T-helper 2 cell treated with Interferon-gamma antibody and Interleukin-4, amounts not matched to agents 100 ng/mL and 5 ng/mL, for 36 hours (primary cell): ENCODE measurements at regions not wholly inside any gene's neighbourhood (a gene's known extent, or its start where the extent isn't known, plus 50 kb on each side); places are given as distances from the start of the nearest gene placed in this dataset.

Experiments
- intact Hi-C: fragments of 100-400 bp; cut with micrococcal nuclease; formaldehyde crosslinking; loops from one replicate; pipeline ENCODE4 v1.15.1; 2023

- intact Hi-C loops, result no loop called here
Observed at GRCh38 chr5:111901296-111901695, 144.3 kb upstream of the NREP start.

GRCh38 chr5:111892949-111893348, 136.0 kb upstream of the NREP start:
- intact Hi-C loops, result no loop called here

GRCh38 chr5:111887706-111888105, 130.7 kb upstream of the NREP start:
- intact Hi-C loops, result no loop called here

- intact Hi-C loops, result no loop called here
Observed at GRCh38 chr5:111869681-111870080, 112.7 kb upstream of the NREP start.

GRCh38 chr5:111865356-111865755, 108.4 kb upstream of the NREP start:
- intact Hi-C loops, result no loop called here

- intact Hi-C loops, result no loop called here
Observed at GRCh38 chr5:111863801-111864200, 106.8 kb upstream of the NREP start.

- intact Hi-C loops, result no loop called here
Observed at GRCh38 chr5:111859533-111860270, 102.7 kb upstream of the NREP start.

- intact Hi-C loops, result no loop called here
Observed at GRCh38 chr5:111859031-111859430, 102.0 kb upstream of the NREP start.

- intact Hi-C loops, result no loop called here
Observed at GRCh38 chr5:111857623-111858022, 100.6 kb upstream of the NREP start.

- intact Hi-C loops, result no loop called here
Observed at GRCh38 chr5:111856876-111857466, 100.0 kb upstream of the NREP start.

GRCh38 chr5:111855356-111855755, 98.4 kb upstream of the NREP start:
- intact Hi-C loops, result no loop called here

- intact Hi-C loops, result no loop called here
Observed at GRCh38 chr5:111854186-111854585, 97.2 kb upstream of the NREP start.

GRCh38 chr5:111853748-111854147, 96.8 kb upstream of the NREP start:
- intact Hi-C loops, result no loop called here

- intact Hi-C loops, result no loop called here
Observed at GRCh38 chr5:111851631-111852548, 94.9 kb upstream of the NREP start.

GRCh38 chr5:111848476-111848875, 91.5 kb upstream of the NREP start:
- intact Hi-C loops, result no loop called here

GRCh38 chr5:111847052-111847925, 90.3 kb upstream of the NREP start:
- intact Hi-C loops, result no loop called here

GRCh38 chr5:111840036-111840674, 83.2 kb upstream of the NREP start:
- intact Hi-C loops, result no loop called here

GRCh38 chr5:111839438-111839837, 82.4 kb upstream of the NREP start:
- intact Hi-C loops, result no loop called here

- intact Hi-C loops, result no loop called here
Observed at GRCh38 chr5:111836426-111836825, 79.4 kb upstream of the NREP start.

- intact Hi-C loops, result no loop called here
Observed at GRCh38 chr5:111834926-111835599, 78.1 kb upstream of the NREP start.
